GM19324 (cell line): ENCODE measurements at regions not wholly inside any gene's neighbourhood (a gene's known extent, or its start where the extent isn't known, plus 50 kb on each side); places are given as distances from the start of the nearest gene placed in this dataset.
A peak's percentile ranks its signal among the peaks of the same experiment; 100 is the strongest.

Experiments
- ATAC-seq: cut with Tn5 transposase; IDR thresholded peaks from one replicate; pipeline ENCODE4 v1.9.1; 2021; ENCODE audit warnings: mild to moderate bottlenecking, moderate library complexity; ENCODE audit not compliant: unreplicated experiment, low FRiP score

DNA sequence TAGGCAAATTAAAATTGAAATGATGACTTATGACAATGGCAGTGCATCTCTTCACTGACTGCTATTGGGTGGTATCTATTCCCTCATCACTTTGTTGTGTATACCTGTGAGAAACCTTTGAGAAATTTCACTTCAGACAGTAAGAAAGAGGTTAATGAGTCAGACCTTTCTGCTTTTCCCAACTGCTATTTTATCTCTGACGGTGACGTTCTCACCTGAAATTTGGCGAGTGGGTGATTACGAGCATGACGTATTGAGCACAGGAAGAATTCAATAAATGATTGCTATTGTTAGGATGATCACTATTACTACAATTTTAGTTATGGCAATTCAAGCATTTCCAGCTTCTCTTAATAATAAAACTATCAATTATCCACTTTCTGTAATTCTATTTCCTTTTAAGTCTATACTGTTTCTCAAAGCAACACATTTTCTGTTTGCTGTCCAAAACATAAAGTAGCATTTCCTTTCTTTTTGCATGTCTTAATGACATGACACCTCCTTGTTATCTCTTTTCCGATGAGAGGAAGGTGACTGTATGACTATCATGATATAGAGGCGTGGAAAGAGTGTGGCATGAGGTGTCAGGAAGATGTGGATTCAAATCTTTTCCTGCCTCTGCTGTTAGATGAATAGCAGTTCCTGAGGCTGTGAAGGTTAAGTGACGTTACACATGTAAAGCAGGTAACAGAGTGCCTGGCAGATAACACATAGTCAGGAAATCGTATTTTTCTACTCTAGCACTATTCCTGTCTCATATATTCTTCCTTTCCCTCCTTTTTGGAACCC, 504.9 kb upstream of the SEMA6D start:
- ATAC-seq, result no peak

DNA sequence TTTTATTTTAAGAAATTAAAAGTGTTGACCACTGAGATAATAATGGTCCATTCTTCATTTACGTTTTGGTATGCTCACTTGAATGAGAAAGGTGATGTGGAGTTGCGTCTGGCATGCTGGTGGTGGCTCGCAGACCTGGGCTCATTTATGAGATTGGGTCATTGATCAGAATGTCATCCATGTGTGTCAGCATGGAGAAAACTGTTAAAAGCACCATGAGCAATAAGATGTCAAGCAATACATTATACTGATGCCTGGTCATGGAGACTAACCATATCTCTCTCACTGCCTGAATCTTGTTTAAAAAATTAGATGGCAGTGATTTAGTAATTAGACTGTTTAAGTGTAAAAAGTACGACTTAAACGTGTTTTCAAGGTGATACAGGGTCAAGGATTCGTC, 503.4 kb upstream of the SEMA6D start:
- ATAC-seq, result no peak

GRCh38 chr15:47218295-47218694, 499.0 kb upstream of the SEMA6D start:
- no peak for ATAC-seq

DNA sequence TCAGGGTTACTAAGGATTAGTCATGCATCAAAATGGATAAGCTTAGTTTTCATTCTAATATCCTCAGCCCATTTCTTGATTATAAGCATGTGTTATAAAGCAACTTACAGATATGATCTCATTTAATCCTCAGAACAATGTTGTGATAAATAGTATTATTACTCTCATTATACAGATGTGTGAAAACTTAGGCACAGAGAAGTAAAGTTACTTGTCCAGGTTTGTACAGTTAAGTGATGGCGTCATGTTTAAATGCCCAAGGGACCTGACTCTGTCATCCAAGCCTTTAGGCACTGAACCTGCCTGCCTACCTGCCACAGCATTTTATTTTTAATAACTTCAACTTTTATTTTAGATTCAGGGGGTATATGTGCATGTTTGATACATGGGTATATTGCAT, 472.9 kb upstream of the SEMA6D start:
- ATAC-seq, result no peak

GRCh38 chr15:47246317-47246716, 471.0 kb upstream of the SEMA6D start:
- no peak for ATAC-seq

- ATAC-seq, result no peak
These were observed 458.8 kb upstream of the SEMA6D start for GRCh38 chr15:47258521-47258920.

DNA sequence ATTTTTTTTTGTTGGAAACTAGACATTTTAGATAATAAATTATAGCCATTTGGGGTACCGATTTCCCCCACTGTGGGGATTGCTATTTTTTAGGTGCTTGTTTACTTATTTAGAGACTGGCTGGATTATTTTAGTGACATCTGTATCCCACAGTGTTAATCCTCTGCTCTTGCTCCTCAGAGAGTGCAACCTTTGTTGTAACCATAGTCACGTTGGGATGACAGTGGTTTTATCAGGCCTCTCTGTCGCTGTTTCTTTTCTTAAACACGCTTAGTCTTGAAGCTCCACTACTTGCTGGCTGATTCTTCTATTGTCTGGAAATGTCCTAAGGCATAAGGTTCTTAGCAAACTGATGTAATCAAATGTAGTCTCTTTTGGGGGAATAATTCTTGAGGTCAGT, 451.6 kb upstream of the SEMA6D start:
- ATAC-seq, result no peak

DNA sequence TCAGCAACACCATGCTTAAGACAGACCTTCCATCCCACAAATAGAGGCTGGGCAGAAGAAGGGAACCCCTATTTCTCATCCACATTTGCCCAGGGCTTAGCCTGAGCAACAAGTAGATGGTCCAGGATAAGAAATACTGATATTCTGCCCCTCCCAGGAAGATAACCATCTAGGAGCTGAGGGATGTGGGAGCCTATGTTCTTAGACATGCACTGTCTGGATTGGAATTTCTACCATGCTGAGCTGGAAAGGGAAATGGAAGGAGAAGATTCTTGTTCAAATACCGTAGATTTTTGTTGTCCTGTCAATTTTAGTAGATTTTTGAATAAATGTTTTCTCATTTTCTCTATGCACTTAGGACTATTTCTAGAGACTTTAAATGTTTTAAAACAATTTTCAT, 450.7 kb upstream of the SEMA6D start:
- no peak for ATAC-seq

DNA sequence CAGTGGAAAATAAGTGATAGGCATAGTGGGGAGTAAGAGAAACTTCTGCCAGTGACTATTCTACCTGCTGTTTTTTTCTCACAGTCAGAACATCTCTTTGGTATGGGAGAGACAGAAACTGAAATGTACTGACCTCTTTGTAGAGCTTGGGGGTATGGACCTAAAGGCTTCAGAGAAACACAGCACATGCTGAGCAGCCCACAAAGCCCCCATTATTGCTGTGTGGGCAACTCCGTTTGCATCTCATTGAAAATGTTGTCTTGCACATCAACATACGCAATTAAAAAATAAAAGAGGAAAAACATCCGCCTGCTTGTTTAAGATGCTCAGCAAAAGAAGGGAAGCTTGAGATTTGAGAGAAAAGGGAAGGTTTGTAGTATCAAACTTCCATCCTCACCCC, 443.4 kb upstream of the SEMA6D start:
- ATAC-seq, result no peak

DNA sequence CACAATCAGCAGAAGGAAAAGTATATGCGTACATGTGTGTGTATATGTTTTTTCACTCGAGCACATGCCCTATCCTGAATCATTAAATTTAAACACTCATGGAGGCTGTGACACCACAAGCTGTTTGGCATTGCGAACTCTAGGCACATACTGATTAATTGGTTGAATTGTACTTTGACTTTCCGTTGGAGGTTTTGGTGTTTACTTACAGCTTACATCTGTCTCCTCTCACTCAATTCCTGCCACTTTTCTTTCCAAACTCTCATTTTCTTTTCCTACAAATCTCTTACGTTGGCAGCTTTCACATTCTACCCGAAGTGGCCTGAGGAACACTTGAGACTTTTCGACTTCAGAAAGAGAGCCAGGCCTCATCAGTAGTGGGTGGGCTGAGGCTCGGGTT, 434.1 kb upstream of the SEMA6D start:
- ATAC-seq, result no peak

- ATAC-seq, result no peak
These were observed 428.5 kb upstream of the SEMA6D start for GRCh38 chr15:47288794-47289193.

GRCh38 chr15:47289656-47290055, 427.6 kb upstream of the SEMA6D start:
- no peak for ATAC-seq

DNA sequence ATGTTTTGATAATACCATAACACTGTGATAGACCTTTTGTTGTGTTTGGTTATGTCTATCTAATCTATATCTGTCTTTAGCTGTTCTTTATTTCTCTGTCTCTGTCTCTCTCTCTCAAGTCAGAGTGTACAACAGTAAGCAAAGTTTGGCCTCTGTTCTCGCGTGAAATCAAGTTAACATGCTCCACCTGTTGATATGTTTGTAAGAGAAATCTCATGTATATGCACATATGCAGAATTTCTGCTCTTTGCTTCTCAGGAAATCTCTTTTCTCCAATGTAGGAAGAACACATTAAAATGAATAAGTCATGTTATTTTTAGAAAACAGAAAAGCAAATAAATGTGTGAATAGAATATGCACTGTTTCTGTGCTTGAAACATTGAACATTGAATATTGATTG, 425.5 kb upstream of the SEMA6D start:
- no peak for ATAC-seq

DNA sequence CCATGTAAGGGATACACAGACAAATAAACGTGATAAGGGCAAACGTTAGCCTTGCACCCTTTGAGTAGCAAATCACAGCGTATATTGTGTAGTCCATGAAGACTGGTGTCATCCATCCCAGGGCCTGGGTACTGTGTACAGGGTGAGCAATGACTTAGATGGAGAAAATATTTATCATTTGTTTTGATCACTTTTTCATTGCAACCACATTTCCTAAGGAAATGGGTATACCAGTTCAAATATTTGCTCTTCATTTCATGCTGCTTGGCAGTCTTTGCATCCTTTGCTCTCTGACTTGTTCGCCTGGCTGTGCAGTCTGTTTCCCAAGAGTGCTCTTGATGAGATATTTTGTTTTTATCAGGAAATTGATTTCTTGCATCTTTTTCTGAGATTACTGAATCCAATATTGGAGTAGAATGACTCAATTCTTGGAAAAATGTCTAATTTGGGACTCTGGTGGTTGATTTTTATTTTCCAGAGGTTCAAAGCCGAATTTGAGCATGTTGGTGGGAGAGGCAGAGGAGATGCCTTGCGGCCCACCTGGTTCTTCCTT, 424.6 kb upstream of the SEMA6D start:
- ATAC-seq, result no peak

DNA sequence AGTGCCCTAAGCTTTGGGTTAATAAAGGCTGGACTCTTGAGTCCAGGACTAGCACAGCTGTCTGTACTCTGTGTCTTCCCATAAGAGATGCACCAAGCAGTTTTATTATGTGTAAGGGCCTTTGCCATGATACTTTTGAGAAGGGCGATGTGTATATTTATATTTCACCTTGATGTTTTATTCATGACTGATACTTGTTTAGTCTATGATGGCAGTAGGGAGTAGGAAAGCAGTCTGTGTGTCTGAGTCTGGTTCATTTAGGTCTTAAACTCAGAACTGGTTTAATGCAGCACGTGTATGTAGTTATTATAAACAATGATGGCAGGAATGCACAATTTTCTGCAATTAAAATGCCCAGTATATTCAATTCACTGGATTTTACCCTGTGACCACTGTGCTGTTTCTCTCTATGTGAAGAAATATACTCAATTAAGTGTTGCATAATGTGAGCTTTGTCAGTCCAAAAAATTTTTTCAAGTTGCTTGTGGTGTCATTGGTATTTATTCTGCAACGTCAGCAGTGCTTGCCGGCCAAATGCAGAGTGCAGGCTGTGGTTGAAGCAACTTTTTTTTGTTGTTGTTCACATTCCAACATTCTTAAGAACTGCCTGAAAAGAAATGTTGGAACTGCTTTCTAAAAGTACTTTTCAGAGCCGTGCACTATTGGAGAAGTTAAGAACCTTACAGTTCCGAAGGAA, 423.7 kb upstream of the SEMA6D start:
- ATAC-seq, result no peak

GRCh38 chr15:47294765-47295259, 422.5 kb upstream of the SEMA6D start:
- ATAC-seq, result no peak

DNA sequence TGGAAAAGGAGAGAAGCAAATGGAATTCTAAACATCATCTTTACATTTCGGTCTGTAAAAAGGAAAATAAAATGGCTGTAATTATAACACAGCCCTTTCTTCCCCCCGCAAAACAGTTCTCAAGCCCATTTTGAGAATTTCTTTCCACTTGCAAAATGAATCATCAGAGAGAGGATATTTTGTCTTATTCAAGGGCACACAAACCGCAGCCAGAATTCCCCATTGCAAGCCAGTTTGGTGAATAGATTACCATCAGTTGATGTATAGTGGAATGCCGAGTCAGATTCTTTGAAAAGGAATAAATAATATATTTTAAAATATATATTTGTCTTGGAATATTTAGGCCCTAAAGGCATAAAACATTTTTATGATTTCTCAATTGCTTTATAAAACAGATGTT, 420.4 kb upstream of the SEMA6D start:
- ATAC-seq, result no peak

- ATAC-seq, result no peak
These were observed 417.4 kb upstream of the SEMA6D start for GRCh38 chr15:47299846-47300434.

DNA sequence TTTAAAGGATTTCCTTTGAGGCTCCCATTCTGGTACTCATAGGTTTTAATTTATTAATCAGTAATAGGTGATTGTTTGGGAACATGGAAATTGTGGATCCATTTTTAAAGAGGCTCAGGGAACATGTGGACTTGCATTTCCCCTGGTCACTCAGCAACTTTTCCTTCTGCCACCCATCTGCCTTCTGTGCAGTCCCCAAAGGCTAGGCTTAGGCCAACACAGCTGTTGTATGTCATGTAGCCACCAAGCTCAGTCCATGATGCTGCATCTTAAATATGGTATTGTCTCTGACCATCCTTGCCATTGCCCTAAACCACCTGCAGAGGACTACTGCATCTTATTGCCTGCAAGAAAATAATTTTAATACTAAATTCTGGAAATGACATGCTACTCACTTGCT, 416.7 kb upstream of the SEMA6D start:
- ATAC-seq, result no peak

- peak; percentile 53 for ATAC-seq
These were observed 415.8 kb upstream of the SEMA6D start for GRCh38 chr15:47301481-47301880.

DNA sequence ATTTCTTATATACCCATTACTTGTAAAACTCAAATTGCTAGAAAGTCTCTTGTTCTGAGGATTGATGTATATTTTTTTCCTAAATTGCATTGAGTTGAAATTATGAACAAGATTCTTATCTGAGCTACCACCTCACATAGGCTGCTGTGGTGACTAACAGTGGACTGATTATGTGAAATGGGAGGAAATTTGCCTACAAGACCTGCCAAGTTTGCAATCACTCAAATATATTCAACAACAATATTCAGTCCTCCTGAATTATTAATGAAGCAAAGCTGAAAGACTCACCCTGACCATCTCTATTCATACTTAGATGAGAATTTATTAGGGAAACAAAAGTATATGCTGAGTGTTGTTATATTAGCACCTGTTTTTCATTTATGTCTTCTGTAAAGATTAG, 412.6 kb upstream of the SEMA6D start:
- ATAC-seq, result no peak
